DND-41 (cell line): ENCODE measurements at regions not wholly inside any gene's neighbourhood (a gene's known extent, or its start where the extent isn't known, plus 50 kb on each side); places are given as distances from the start of the nearest gene placed in this dataset.

ENCODE experiments used
- ATAC-seq: fragments of 200-7000 bp; cut with Tn5 transposase; 3 replicates; pipeline ENCODE4 v1.9.1; 2021; ENCODE audit warnings: low read depth; ENCODE audit not compliant: insufficient read depth
- DNase-seq: peaks from one replicate; pipeline ENCODE4 v3.0.0-alpha.2; 2020
- H2AFZ ChIP-seq: 2 replicates; pipeline ENCODE4 v1.6.0; 2012; ENCODE audit warnings: low read depth, low read length
- H3K27ac ChIP-seq: 2 replicates; pipeline ENCODE4 v1.5.1; 2012; ENCODE audit warnings: low read length, inconsistent platforms
- H3K27me3 ChIP-seq: fragments of 200-600 bp; sonication (generic); 2 replicates; pipeline ENCODE4 v1.6.0; 2012; ENCODE audit warnings: low read length, mild to moderate bottlenecking, inconsistent platforms; ENCODE audit not compliant: insufficient read depth, poor library complexity
- H3K36me3 ChIP-seq: 2 replicates; pipeline ENCODE4 v1.5.1; 2012; ENCODE audit warnings: low read length, inconsistent platforms; ENCODE audit not compliant: insufficient read depth
- H3K4me1 ChIP-seq: 2 replicates; pipeline ENCODE4 v1.5.1; 2012; ENCODE audit warnings: mild to moderate bottlenecking, low read length; ENCODE audit not compliant: insufficient read depth
- H3K4me2 ChIP-seq: 2 replicates; pipeline ENCODE4 v1.6.0; 2012; ENCODE audit warnings: mild to moderate bottlenecking, moderate library complexity, low read length, inconsistent platforms; ENCODE audit not compliant: insufficient read depth
- H3K4me3 ChIP-seq, 2 experiments: fragments of 200-600 bp in 1 of 2; shearing (Covaris generic) in 1 of 2; 2 replicates each; pipeline ENCODE4 v1.5.1; 2012 to 2016; ENCODE audit warnings: inconsistent platforms in 2 of 2, low read length in 2 of 2, mild to moderate bottlenecking in 2 of 2, low read depth in 1 of 2, moderate library complexity in 1 of 2
- H3K79me2 ChIP-seq: 2 replicates; pipeline ENCODE4 v1.6.0; 2012; ENCODE audit warnings: low read length, inconsistent platforms; ENCODE audit not compliant: insufficient read depth
- H3K9ac ChIP-seq: 2 replicates; pipeline ENCODE4 v1.6.0; 2012; ENCODE audit warnings: low read depth, mild to moderate bottlenecking, inconsistent platforms, low read length, moderate library complexity
- H3K9me3 ChIP-seq: 2 replicates; pipeline ENCODE4 v1.5.1; 2012; ENCODE audit warnings: low read length, moderate library complexity, mild to moderate bottlenecking, inconsistent platforms; ENCODE audit not compliant: insufficient read depth, severe bottlenecking
- H4K20me1 ChIP-seq: 2 replicates; pipeline ENCODE4 v1.6.0; 2012; ENCODE audit warnings: low read length; ENCODE audit not compliant: insufficient read depth
- EZH2 ChIP-seq: IDR thresholded peaks from 3 replicates; pipeline ENCODE4 v1.6.1; 2012; ENCODE audit warnings: borderline replicate concordance, low read depth, mild to moderate bottlenecking, moderate library complexity, low read length, inconsistent platforms; ENCODE audit not compliant: severe bottlenecking
- TF ChIP-seq, protein P1 (sequence below): IDR thresholded peaks from 2 replicates; pipeline ENCODE4 v1.5.1; 2012; ENCODE audit warnings: borderline replicate concordance, low read length, moderate library complexity, mild to moderate bottlenecking; ENCODE audit not compliant: poor library complexity, severe bottlenecking; ENCODE audit errors: extremely low read depth

- Histone ChIP-seq H3K4me2 (no peak overlapping the region), H3K9me3 (no peaks in the 10 kb centered on the region), H4K20me1 (no peaks in the 10 kb centered on the region), H3K9ac (no peak overlapping the region), H3K27me3 (no peaks in the 10 kb centered on the region), H2AFZ (no peak overlapping the region), H3K4me3 (no peak overlapping the region), H3K36me3 (no peaks in the 10 kb centered on the region), H3K79me2 (no peaks in the 10 kb centered on the region), H3K27ac (no peak overlapping the region), H3K4me1 (no peaks in the 10 kb centered on the region)
- ATAC-seq (no peak), DNase-seq (no peak)
- no peak for TF ChIP-seq EZH2
- TF ChIP-seq, protein P1, sequence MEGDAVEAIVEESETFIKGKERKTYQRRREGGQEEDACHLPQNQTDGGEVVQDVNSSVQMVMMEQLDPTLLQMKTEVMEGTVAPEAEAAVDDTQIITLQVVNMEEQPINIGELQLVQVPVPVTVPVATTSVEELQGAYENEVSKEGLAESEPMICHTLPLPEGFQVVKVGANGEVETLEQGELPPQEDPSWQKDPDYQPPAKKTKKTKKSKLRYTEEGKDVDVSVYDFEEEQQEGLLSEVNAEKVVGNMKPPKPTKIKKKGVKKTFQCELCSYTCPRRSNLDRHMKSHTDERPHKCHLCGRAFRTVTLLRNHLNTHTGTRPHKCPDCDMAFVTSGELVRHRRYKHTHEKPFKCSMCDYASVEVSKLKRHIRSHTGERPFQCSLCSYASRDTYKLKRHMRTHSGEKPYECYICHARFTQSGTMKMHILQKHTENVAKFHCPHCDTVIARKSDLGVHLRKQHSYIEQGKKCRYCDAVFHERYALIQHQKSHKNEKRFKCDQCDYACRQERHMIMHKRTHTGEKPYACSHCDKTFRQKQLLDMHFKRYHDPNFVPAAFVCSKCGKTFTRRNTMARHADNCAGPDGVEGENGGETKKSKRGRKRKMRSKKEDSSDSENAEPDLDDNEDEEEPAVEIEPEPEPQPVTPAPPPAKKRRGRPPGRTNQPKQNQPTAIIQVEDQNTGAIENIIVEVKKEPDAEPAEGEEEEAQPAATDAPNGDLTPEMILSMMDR, result no peak
Measured at GRCh38 chr6:48280035-48280620, 169.1 kb upstream of the PTCHD4 start.

DNA sequence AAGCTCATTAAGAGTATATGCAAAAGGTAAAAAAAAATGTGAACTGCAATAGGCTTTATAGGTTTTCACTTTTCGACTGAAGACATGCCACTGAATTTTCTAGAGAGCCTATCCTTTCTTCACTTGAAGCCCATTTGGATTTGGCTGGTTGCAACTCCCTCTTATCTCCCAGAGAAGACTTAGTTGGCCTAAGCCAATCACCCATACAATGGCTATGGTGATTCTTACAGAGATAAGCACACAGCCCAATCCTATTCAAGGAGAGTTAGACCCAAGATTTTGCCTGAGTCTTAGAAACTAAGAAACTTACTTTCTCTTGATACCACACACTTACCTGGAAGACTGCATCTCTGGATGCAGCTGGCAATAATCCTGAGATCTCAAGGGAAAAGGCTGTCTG, 167.3 kb upstream of the PTCHD4 start:
- H3K36me3 ChIP-seq, result no peaks in the 10 kb centered on the region
- H3K9me3 ChIP-seq, result no peaks in the 10 kb centered on the region
- H3K9ac ChIP-seq, result no peak overlapping the region
- H3K4me2 ChIP-seq, result no peak overlapping the region
- H3K27me3 ChIP-seq, result no peaks in the 10 kb centered on the region
- H3K4me1 ChIP-seq, result no peaks in the 10 kb centered on the region
- no peaks in the 10 kb centered on the region for H3K79me2 ChIP-seq
- ATAC-seq (no peak), DNase-seq (no peak)
- H3K27ac ChIP-seq, result no peak overlapping the region
- H3K4me3 ChIP-seq, result no peak overlapping the region
- H2AFZ ChIP-seq, result no peak overlapping the region
- H4K20me1 ChIP-seq, result no peaks in the 10 kb centered on the region
- no peak for TF ChIP-seq EZH2
- TF ChIP-seq, protein P1, result no peak

GRCh38 chr6:48272518-48272917, 161.5 kb upstream of the PTCHD4 start:
- Histone ChIP-seq H3K9ac (no peak overlapping the region), H3K36me3 (no peaks in the 10 kb centered on the region), H3K4me1 (no peaks in the 10 kb centered on the region), H3K27ac (no peak overlapping the region), H3K9me3 (no peaks in the 10 kb centered on the region), H3K4me3 (no peak overlapping the region), H2AFZ (no peak overlapping the region), H3K4me2 (no peak overlapping the region), H4K20me1 (no peaks in the 10 kb centered on the region), H3K27me3 (no peaks in the 10 kb centered on the region), H3K79me2 (no peaks in the 10 kb centered on the region)
- no peak for ATAC-seq
- TF ChIP-seq, protein P1, result no peak
- TF ChIP-seq EZH2, result no peak
- no peak for DNase-seq

GRCh38 chr6:48255094-48255493, 144.1 kb upstream of the PTCHD4 start:
- H3K9me3 ChIP-seq, result no peaks in the 10 kb centered on the region
- H4K20me1 ChIP-seq, result no peaks in the 10 kb centered on the region
- H3K36me3 ChIP-seq, result no peaks in the 10 kb centered on the region
- H3K9ac ChIP-seq, result no peak overlapping the region
- ATAC-seq, result no peak
- DNase-seq, result no peak
- no peak overlapping the region for H3K4me2 ChIP-seq
- TF ChIP-seq, protein P1, result no peak
- TF ChIP-seq EZH2, result no peak
- no peaks in the 10 kb centered on the region for H3K27me3 ChIP-seq
- no peaks in the 10 kb centered on the region for H3K79me2 ChIP-seq
- H3K27ac ChIP-seq, result no peak overlapping the region
- H2AFZ ChIP-seq, result no peak overlapping the region
- H3K4me1 ChIP-seq, result no peaks in the 10 kb centered on the region
- H3K4me3 ChIP-seq, result no peak overlapping the region
